CD14-positive monocyte (primary cell): ENCODE measurements at regions not wholly inside any gene's neighbourhood (a gene's known extent, or its start where the extent isn't known, plus 50 kb on each side); places are given as distances from the start of the nearest gene placed in this dataset.

ENCODE experiments used
- DNase-seq, 3 donors: peaks; one replicate each; pipeline ENCODE4 v3.0.0-alpha.2; 2011 to 2022
- H2AFZ ChIP-seq: 2 replicates; pipeline ENCODE4 v1.6.0; 2012; ENCODE audit warnings: mild to moderate bottlenecking, low read depth, low read length, inconsistent platforms; ENCODE audit not compliant: insufficient read depth, poor library complexity, severe bottlenecking
- H3K27ac ChIP-seq, 2 donors: 1 replicate in 1 of 2; 2 replicates in 1 of 2; pipeline ENCODE4 v1.5.1; 2012 to 2013; ENCODE audit warnings: low read length in 2 of 2, control low read depth in 1 of 2, inconsistent platforms in 1 of 2, low read depth in 1 of 2, mild to moderate bottlenecking in 1 of 2
- H3K27me3 ChIP-seq, 2 donors: one replicate each; pipeline versions ENCODE4 v1.6.0 to v1.6.1; 2011 to 2013; ENCODE audit warnings: low read length in 2 of 2; ENCODE audit not compliant: control insufficient read depth in 2 of 2, insufficient read depth in 2 of 2
- H3K36me3 ChIP-seq, 2 donors: replicated peaks in 1 of 2; 1 replicate in 1 of 2; 2 replicates in 1 of 2; pipeline versions ENCODE4 v1.5.1 to v1.6.1; 2012 to 2013; ENCODE audit warnings: low read length in 2 of 2, control low read depth in 1 of 2, inconsistent platforms in 1 of 2, mild to moderate bottlenecking in 1 of 2; ENCODE audit not compliant: insufficient read depth in 2 of 2, control insufficient read depth in 1 of 2
- H3K4me1 ChIP-seq, 2 donors: 1 replicate in 1 of 2; 2 replicates in 1 of 2; pipeline versions ENCODE4 v1.5.1 to v1.6.1; 2012 to 2013; ENCODE audit warnings: low read length in 2 of 2, control low read depth in 1 of 2, inconsistent platforms in 1 of 2, mild to moderate bottlenecking in 1 of 2, moderate library complexity in 1 of 2; ENCODE audit not compliant: insufficient read depth in 2 of 2, control insufficient read depth in 1 of 2
- H3K4me2 ChIP-seq: replicated peaks from 2 replicates; pipeline ENCODE3; 2012; ENCODE audit warnings: low read length, moderate library complexity, mild to moderate bottlenecking; ENCODE audit not compliant: poor library complexity, severe bottlenecking; ENCODE audit errors: extremely low read depth
- H3K4me3 ChIP-seq, 3 experiments: fragments of 200-600 bp in 1 of 3; sonication (generic) in 1 of 3; replicated peaks in 1 of 3; 1 replicate in 2 of 3; 2 replicates in 1 of 3; pipeline ENCODE4 v1.5.1; 2011 to 2013; ENCODE audit warnings: low read length in 3 of 3, mild to moderate bottlenecking in 3 of 3, control low read depth in 2 of 3, low read depth in 2 of 3, inconsistent platforms in 1 of 3, moderate library complexity in 1 of 3
- H3K79me2 ChIP-seq: 2 replicates; pipeline ENCODE4 v1.6.0; 2012; ENCODE audit warnings: mild to moderate bottlenecking, control low read depth, inconsistent platforms, low read length, moderate library complexity; ENCODE audit not compliant: insufficient read depth
- H3K9ac ChIP-seq: 2 replicates; pipeline ENCODE4 v1.6.0; 2017; ENCODE audit warnings: low read length, mild to moderate bottlenecking; ENCODE audit not compliant: insufficient read depth, poor library complexity, severe bottlenecking
- H3K9me3 ChIP-seq, 2 donors: replicated peaks in 1 of 2; 1 replicate in 1 of 2; 2 replicates in 1 of 2; pipeline versions ENCODE4 v1.5.1 to v1.6.1; 2012 to 2013; ENCODE audit warnings: low read length in 2 of 2, control low read depth in 1 of 2; ENCODE audit not compliant: control insufficient read depth in 1 of 2, insufficient read depth in 1 of 2
- H4K20me1 ChIP-seq: 2 replicates; pipeline ENCODE4 v1.6.0; 2012; ENCODE audit warnings: mild to moderate bottlenecking, low read length, control low read depth, moderate library complexity; ENCODE audit not compliant: insufficient read depth
- H3K27ac Mint-ChIP-seq, 7 donors: one replicate each; pipeline ENCODE4 v1.8.0; 2020; ENCODE audit warnings: mild to moderate bottlenecking in 7 of 7, mixed read lengths in 7 of 7, moderate library complexity in 6 of 7, inconsistent platforms in 2 of 7
- H3K27me3 Mint-ChIP-seq, 3 donors: one replicate each; pipeline ENCODE4 v1.8.0; 2021 to 2022; ENCODE audit warnings: low read depth in 3 of 3, mild to moderate bottlenecking in 3 of 3, mixed read lengths in 3 of 3, moderate library complexity in 3 of 3, inconsistent platforms in 1 of 3
- H3K36me3 Mint-ChIP-seq, 2 donors: one replicate each; pipeline ENCODE4 v1.8.0; 2020; ENCODE audit warnings: mixed read lengths in 2 of 2, inconsistent platforms in 1 of 2, mild to moderate bottlenecking in 1 of 2
- H3K4me1 Mint-ChIP-seq: one replicate; pipeline ENCODE4 v1.8.0; 2020; ENCODE audit warnings: mild to moderate bottlenecking, mixed read lengths
- H3K4me3 Mint-ChIP-seq, 2 donors: one replicate each; pipeline ENCODE4 v1.8.0; 2020; ENCODE audit warnings: mild to moderate bottlenecking in 2 of 2, mixed read lengths in 2 of 2, moderate library complexity in 1 of 2
- H3K9me3 Mint-ChIP-seq, 7 donors: one replicate each; pipeline ENCODE4 v1.8.0; 2020 to 2022; ENCODE audit warnings: mixed read lengths in 7 of 7, mild to moderate bottlenecking in 6 of 7, moderate library complexity in 6 of 7, inconsistent platforms in 2 of 7
- CTCF ChIP-seq: fragments of 200-600 bp; IDR thresholded peaks from one replicate; pipeline ENCODE4 v1.8.0; 2022; ENCODE audit warnings: antibody characterized with exemption, mild to moderate bottlenecking
- WGBS: methylation state at CpG from one replicate; pipeline ENCODE4 v1.1.5; 2013; ENCODE audit warnings: missing lambda C conversion rate; ENCODE audit not compliant: insufficient coverage; 5-methylcytosine and 5-hydroxymethylcytosine counted together
- intact Hi-C, 2 donors: fragments of 100-400 bp; cut with micrococcal nuclease; formaldehyde crosslinking; loops; one replicate each; pipeline versions ENCODE4 v1.15.0 to v1.15.1; 2023

- 100% methylated on average over 1 of the region's 5 CpGs for WGBS
- Histone ChIP-seq H3K79me2 (no peaks in the 10 kb centered on the region), H3K4me1 (peaks cover 0 to 8% of the 10 kb centered on the region in 2 donors), H2AFZ (no peak overlapping the region), H3K36me3 (no peaks in the 10 kb centered on the region), H3K27ac (no peak overlapping the region), H3K4me2 (no peak overlapping the region), H3K4me3 (no peak overlapping the region), H4K20me1 (no peaks in the 10 kb centered on the region), H3K27me3 (peaks cover 29 to 40% of the 10 kb centered on the region in 2 donors), H3K9ac (no peak overlapping the region), H3K9me3 (peaks cover 41 to 61% of the 10 kb centered on the region in 2 donors)
- Mint-ChIP-seq H3K4me3 (no peak overlapping the region), H3K27ac (no peak overlapping the region), H3K27me3 (peaks cover 39 to 56% (median 44%) of the 10 kb centered on the region in 3 donors), H3K4me1 (peaks cover 2% of the 10 kb centered on the region), H3K36me3 (peaks cover 0 to 11% of the 10 kb centered on the region in 2 donors), H3K9me3 (peaks cover 39 to 68% (median 64%) of the 10 kb centered on the region in 7 donors)
- intact Hi-C loops: no loop called here
- TF ChIP-seq CTCF: no peak
- no peak for DNase-seq
These were observed 81.7 kb downstream of the TNFAIP2 start for GRCh38 chr14:103204852-103205540.

GRCh38 chr14:103205541-103205906, 82.3 kb downstream of the TNFAIP2 start:
- 100% methylated on average over 3 of the region's 3 CpGs for WGBS
- peaks cover 0 to 8% of the 10 kb centered on the region in 2 donors for H3K4me1 ChIP-seq
- Mint-ChIP-seq H3K9me3 (peaks cover 39 to 67% (median 64%) of the 10 kb centered on the region in 7 donors), H3K36me3 (peaks cover 0 to 11% of the 10 kb centered on the region in 2 donors), H3K4me3 (no peak overlapping the region), H3K27ac (no peak overlapping the region), H3K4me1 (peaks cover 2% of the 10 kb centered on the region), H3K27me3 (peaks cover 43 to 60% (median 46%) of the 10 kb centered on the region in 3 donors)
- no peak overlapping the region for H3K9ac ChIP-seq
- no peaks in the 10 kb centered on the region for H3K79me2 ChIP-seq
- H3K4me2 ChIP-seq: no peak overlapping the region
- H4K20me1 ChIP-seq: no peaks in the 10 kb centered on the region
- H3K27ac ChIP-seq: no peak overlapping the region
- H3K4me3 ChIP-seq: no peak overlapping the region
- DNase-seq: no peak
- no peaks in the 10 kb centered on the region for H3K36me3 ChIP-seq
- no peak overlapping the region for H2AFZ ChIP-seq
- H3K27me3 ChIP-seq: peaks cover 31 to 45% of the 10 kb centered on the region in 2 donors
- no peak for TF ChIP-seq CTCF
- H3K9me3 ChIP-seq: peaks cover 41 to 61% of the 10 kb centered on the region in 2 donors
- intact Hi-C loops: no loop called here
